ENCODE measurements at regions not wholly inside any gene's neighbourhood (a gene's known extent, or its start where the extent isn't known, plus 50 kb on each side); places are given as distances from the start of the nearest gene placed in this dataset.
"Not testable (repeated sequence)": the region's sequence is repeated elsewhere in the genome, so short reads cannot be mapped to it uniquely, and the experiment has no call there.

DNA sequence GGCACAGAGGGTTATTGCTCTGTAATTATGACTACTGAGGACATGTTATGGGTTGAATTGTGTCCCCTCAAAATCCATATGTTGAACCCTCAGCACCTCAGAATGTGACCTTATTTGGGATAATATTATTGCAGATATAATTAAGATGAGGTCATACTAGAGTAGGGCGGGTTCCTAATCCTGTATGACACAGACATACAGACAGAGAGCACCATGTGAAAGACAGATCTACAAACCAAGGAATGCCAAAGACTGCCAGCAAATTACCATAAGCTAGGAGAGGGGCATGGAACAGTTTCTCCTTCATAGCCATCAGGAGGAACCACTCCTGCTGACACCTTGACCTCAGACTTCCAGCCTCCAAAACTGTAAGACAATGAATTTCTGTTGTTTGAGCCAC, 115.2 kb upstream of the OTUD4 start:
- no peak for DNase-seq (ENCODE audit: low spot score)

GRCh38 chr4:145295122-145295521, 114.7 kb upstream of the OTUD4 start:
- no peak for DNase-seq (ENCODE audit: low spot score)

DNA sequence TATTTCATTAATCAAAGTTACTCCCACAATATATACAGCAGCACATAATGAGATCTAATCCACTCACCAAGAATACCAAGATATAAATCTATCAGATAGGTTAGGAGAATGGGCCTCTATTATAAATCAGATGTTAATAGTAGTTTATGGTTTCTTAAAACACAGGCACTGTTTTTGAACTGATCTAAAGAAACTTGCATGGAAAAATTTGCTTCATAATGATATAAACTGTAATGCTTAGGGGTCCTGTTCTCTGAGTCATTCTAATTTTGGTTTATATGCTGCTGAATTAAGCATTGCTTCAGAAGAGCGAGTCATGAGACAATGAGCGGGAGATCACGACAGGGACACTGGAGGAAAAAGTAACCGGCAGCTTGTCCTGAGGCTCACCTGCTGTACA, 113.3 kb upstream of the OTUD4 start:
- no peak for DNase-seq (ENCODE audit: low spot score)

- DNase-seq (ENCODE audit: low spot score) = no peak
These were observed 110.6 kb upstream of the OTUD4 start for GRCh38 chr4:145290955-145291354.

DNA sequence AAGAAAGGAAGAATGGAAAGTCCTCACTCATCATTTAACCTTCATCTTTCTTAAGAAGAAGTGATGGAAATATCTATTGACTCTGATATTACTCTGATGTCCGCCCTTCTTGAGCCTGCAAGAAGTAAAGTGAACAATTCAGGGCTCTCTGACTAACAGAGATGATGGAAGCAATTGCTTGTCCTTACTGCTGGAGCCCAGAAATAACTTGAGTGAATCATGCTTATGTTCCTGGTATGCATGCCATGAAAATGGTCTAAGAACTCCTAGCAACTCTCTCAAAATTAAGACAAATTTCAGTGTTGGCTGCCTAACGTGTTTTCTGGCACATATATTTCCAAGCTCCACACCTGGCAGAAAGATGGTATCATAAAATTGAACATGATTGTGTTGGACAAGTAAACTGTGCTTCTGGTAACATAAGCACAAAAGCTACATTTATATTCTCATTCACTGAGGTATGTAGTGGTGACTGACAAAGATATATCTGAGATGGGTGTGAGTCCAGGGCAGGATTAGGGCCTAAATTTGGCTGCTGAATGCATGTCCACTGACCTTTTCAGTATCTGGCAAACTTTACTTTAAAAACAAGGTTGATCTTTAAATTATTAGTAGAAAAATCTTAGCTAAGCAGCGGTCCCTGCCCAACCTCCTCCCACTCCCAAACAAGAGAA, 109.2 kb upstream of the OTUD4 start:
- DNase-seq (ENCODE audit: low spot score) = no peak

DNA sequence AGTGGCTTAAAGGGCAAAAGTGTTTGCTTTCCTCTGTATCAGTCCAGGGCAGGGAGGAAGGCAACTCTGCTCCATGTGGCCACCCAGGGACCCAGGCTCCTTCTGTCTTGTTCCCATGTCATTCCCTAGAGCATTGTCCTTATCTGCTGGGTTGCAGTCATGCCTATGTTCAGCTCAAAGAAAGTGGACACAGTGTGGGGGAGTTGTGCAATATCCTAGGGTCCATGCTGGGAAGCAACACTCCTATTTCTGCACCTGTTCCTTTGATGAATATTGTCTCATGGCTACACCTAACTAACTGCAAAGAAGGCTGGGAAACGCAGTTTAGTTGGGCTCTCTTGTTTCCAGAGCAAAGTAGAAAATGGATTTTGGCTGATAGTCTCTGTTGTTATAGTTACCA, 107.0 kb upstream of the OTUD4 start:
- no peak for DNase-seq (ENCODE audit: low spot score)

DNA sequence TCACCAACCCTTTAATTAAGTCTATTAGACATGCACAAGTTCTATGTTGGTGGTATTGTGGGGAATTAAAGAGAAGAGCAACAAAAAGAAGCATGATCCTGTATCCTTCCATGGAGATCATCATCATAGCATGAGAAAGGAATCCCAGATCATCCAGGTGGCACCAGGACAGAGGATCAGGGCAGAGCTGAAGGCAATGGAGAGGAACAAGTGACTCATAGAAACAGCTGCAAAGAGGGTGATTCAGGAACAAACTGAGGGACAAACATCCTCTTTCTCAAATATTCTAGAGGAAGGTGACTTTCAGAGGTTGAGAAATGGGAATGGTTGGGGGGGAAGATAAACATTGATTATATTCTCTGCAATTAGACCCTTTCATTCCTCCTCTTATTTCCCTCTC, 105.5 kb upstream of the OTUD4 start:
- DNase-seq (ENCODE audit: low spot score) = no peak

GRCh38 chr4:145283909-145284308, 103.5 kb upstream of the OTUD4 start:
- DNase-seq (ENCODE audit: low spot score) = no peak

DNA sequence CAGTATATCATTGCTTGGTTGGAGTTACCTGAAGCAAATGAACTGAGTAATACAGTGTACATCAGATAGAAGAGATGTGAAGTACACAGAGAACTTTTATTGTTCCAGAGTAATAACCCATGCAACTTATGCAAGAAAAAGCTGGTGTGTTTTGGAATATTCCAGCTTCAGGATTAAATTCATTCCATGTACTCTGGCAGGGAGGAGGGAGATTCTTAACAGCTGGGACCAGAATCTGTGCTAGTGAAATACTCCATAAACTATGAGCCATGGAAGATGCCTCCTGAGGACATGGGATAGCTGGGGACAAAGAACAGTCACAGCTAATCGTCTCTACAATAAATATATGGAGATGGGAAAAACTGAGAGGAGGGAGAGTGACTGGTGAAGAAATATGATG, 101.6 kb upstream of the OTUD4 start:
- no peak for DNase-seq (ENCODE audit: low spot score)

DNA sequence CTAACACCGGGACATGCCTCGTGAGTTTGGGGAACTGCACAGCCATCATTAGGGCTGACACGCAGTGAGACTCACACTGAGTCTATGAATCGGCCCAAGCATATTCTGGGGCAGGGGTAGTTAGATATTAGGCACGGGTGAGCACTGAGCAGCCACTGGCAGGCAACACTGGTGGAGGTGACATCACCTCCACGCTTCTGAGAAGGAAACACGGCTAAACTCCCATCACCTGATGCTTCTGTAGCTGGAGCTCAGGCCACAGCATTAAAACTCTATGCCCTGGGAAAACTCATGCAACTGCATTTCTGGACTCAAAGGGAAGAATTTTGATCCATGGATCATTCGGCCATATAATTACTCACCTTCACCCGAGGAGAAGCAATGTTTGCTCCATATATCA, 100.8 kb upstream of the OTUD4 start:
- DNase-seq (ENCODE audit: low spot score) = no peak

GRCh38 chr4:145280541-145280940, 100.2 kb upstream of the OTUD4 start:
- DNase-seq (ENCODE audit: low spot score) = no peak

DNA sequence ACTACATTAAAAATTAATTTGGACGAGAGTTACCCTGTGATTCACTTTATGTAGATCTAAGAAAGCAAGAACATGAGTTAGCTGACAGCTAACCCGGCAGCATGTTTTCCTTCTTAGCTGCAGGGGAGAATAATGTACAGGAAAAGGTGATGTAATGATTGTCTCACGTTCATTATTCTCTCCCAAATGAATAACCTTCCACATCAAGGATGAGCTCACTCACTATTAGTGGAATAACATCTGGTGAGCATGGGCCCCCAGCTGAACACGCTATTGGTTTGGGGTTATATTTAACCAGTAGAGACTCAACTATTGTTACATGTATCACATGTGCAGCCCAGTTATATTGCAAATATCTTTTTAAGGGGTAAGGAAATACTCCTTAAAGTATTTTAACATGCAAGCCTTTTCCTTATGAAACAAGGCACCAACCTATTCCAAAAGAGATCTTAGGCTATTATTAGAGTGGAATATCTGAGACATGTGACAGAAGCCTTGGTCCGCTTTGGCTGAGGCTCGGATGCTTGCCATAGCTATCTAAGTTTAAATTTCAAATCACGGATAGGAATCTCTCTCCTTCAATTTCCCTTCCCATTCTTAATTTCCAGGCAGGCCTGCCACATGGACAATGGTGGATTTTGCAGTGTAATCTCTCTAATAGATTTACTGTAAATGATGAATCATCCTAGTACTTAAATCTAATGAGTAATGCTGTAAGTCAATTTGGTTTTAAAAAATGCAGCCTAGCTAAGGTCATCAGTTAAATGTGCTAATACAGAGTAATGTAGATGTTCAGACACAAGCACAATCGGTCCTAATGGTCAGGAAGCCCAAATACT, 99.0 kb upstream of the OTUD4 start:
- no peak for DNase-seq (ENCODE audit: low spot score)

GRCh38 chr4:145278341-145279121, 98.1 kb upstream of the OTUD4 start:
- DNase-seq (ENCODE audit: low spot score) = no peak

GRCh38 chr4:145277011-145277410, 96.6 kb upstream of the OTUD4 start:
- no peak for DNase-seq (ENCODE audit: low spot score)

GRCh38 chr4:145276050-145276449, 95.7 kb upstream of the OTUD4 start:
- no peak for DNase-seq (ENCODE audit: low spot score)

- no peak for DNase-seq (ENCODE audit: low spot score)
These were observed 90.8 kb upstream of the OTUD4 start for GRCh38 chr4:145271194-145271593.

DNA sequence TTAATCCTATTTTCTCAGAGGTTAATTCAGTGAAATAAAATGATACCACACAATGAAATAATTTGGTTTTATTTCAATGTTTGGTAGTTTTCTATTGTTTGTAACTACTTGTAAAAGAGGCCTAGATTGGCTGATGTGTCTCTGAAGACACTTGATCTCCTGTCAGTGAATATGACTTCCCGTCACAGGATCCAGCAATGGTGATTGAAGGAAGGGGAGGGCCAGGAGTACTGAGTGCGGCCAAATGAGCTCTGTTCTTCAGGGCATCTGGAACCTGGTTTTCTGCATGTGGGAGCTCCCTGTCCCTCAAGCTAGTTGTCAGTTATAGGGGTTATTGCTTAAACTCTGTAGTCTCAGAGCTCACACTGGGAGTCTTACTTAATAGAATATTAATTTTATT, 86.5 kb upstream of the OTUD4 start:
- no peak for DNase-seq (ENCODE audit: low spot score)

DNA sequence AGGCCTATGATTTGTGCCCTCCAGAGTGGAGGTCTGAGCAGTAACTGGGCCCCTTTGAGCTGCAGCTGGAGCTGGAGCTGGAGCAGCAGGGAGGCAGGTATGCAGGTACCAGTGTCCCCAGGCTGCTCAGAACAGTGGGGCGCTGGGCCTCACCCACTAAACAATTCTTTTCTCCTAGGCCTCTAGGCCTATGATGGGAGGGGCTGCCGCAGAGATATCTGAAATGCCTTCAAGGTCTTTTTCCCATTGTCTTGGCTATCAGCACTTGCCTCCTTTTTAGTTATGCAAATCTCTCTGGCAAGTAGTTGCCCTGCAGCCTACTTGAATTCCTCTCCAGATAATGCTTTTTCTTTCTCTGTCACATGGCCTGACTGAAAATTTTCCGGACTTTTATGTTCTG, 79.7 kb upstream of the OTUD4 start:
- no peak for DNase-seq (ENCODE audit: low spot score)

DNA sequence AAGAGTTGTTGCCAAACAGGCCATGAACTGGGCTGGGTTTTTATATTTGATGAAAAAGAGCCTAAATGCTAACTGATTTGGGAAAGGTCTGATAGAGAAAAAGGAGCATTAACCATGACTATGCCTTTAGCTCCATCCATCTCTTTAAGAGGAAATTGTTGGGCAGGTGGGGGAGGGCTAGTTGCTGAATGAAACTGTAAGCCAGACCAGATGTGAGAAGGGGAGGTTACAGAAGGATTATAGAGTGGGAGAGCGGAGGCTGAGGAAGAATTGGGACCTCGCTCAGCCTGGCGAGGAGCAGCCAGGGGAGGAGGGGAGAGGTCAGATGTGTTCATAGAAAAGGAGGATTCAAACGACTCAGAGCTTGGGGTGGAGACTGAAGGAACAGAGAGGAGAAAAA, 74.9 kb upstream of the OTUD4 start:
- not testable (repeated sequence) for DNase-seq (ENCODE audit: low spot score)

- DNase-seq (ENCODE audit: low spot score) = no peak
These were observed 71.8 kb upstream of the OTUD4 start for GRCh38 chr4:145252190-145252589.

DNA sequence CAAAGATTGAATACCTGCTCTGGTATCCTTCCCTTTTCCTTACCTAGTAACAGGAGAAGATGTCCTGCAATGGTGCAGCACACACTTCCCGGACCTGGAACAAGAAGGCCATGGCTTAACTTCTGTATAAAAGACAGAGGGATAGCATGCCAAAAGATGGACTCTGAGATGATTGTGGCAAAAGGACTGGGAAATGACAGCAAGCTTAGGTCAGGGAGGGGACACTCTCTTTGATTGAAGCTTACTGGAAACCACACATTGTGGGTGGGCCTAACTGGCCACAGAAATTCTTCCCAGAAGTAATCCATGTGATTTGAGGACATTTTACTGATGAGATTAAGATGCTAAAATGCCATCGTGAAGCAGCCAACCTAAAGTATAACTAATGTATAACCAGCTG, 71.0 kb upstream of the OTUD4 start:
- no peak for DNase-seq (ENCODE audit: low spot score)

- no peak for DNase-seq (ENCODE audit: low spot score)
These were observed 68.6 kb upstream of the OTUD4 start for GRCh38 chr4:145248971-145249370.

DNA sequence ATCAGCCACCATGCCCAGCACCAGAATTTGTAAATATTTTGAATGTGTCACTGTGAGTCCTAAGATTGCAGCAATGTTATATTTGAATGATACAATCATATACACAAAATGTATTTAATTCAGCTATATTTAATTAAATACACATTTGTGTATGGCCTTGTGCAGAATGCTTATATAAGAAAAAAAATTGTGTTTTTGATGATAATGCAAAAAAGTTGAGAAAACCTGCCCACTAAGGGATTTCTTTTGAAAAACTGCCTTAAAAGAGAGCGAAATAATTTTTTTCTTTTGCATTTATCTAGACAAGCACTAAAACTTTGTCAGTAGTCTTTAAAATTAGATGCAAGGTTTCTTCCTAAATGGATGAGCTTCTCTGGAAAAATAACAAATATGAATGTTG, 68.1 kb upstream of the OTUD4 start:
- DNase-seq (ENCODE audit: low spot score) = no peak

Data from hematopoietic multipotent progenitor cell treated with erythropoietin and hydrocortisone succinate and interleukin-3 and kit ligand, for 17 days (in vitro differentiated cells).